ENCODE measurements at regions not wholly inside any gene's neighbourhood (a gene's known extent, or its start where the extent isn't known, plus 50 kb on each side); places are given as distances from the start of the nearest gene placed in this dataset.
A peak's percentile ranks its signal among the peaks of the same experiment; 100 is the strongest.

DNA sequence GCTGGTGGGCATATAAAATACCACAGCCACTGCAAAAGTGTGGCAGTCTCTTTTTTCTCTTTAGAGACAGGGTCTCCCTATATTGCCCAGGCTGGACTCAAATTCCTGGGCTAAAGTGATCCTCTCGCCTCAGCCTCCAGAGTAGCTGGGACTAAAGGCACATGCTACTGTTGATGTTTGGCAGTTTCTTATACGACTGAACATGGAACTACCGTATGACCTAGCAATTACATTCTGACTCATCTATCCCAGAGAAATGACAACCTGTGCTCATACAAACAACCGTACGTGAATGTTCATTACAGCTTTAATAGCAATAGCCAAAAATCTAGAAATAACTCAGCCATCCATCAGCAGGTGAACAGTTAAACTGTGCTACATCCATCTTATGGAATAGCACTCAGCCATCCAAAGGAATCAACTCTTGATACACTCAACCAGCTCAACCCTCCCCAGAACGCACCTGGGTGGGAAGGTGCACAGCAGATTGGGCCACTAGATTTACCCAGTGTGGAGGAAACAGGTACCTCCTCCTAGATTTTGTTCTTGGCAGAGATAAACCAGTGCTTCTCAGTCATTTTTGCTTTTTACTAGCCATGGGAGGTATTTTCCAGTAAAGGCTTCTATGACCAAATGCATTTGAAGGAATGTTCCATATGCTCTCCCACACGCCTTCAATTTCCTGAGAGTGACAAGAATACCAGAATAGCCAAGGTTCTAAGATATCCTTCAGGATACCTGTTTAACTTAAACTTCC lies 130.5 kb downstream of the MED15 start:
- H3K27ac Mint-ChIP-seq: no peak overlapping the region
- H3K36me3 Mint-ChIP-seq (ENCODE audit: low read depth): no peaks in the 10 kb centered on the region
- CTCF ChIA-PET: no interaction called here
- ATAC-seq (no peak), DNase-seq (no peak)
- POLR2A ChIA-PET: no interaction called here
- H3K4me3 Mint-ChIP-seq: no peak overlapping the region
- peaks cover 13% of the 10 kb centered on the region for H3K27me3 Mint-ChIP-seq (ENCODE audit: low read depth)
- no peaks in the 10 kb centered on the region for H3K9me3 Mint-ChIP-seq (ENCODE audit: insufficient read depth)
- H3K4me1 Mint-ChIP-seq (ENCODE audit: low read depth): peaks cover 4% of the 10 kb centered on the region

DNA sequence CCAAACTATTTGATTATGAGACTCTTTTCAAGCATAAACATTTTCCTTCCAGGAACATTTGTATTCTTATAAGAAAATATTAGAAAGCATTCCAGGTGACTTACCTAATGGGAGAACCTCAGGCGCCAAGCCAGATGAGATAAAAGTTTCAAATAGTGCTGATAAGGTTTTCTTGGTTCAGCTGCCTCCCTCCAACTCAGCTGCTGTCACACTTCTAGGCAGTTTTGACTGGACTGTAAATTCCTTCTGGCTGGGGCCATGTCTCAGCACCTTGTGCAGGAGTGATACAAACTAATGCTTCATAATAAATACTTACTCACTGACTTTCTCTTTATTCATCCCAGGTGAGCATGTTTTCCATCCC lies 131.1 kb downstream of the MED15 start:
- DNase-seq: no peak
- CTCF ChIA-PET: no interaction called here

DNA sequence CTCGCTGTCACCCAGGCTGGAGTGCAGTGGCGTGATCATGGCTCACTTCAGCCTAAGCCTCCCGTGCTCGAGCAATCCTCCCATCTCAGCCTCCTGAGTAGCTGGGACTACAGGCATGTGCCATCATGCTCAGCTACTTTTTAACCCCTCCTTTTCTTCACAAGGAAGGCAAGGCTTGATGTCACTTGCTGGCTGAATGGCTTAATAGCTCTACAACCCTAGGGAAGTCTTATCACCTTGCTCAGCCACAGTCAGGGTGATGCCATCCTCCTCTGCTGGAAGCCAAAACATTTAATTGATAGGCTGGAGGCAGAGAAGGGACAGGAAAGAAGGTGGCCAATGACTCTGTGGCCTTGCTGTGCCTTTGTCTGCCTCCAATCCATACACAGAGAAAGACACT lies 131.9 kb downstream of the MED15 start:
- DNase-seq (no peak), ATAC-seq (no peak)
- H3K9me3 Mint-ChIP-seq (ENCODE audit: insufficient read depth): no peaks in the 10 kb centered on the region
- peaks cover 4% of the 10 kb centered on the region for H3K4me1 Mint-ChIP-seq (ENCODE audit: low read depth)
- no peaks in the 10 kb centered on the region for H3K36me3 Mint-ChIP-seq (ENCODE audit: low read depth)
- CTCF ChIA-PET: no interaction called here
- POLR2A ChIA-PET: no interaction called here
- H3K4me3 Mint-ChIP-seq: no peak overlapping the region
- H3K27ac Mint-ChIP-seq: no peak overlapping the region
- H3K27me3 Mint-ChIP-seq (ENCODE audit: low read depth): peaks cover 15% of the 10 kb centered on the region

More for the DNA sequence above, 131.1 kb downstream of the MED15 start:
- Mint-ChIP-seq H3K4me3 (no peak overlapping the region), H3K27me3 (ENCODE audit: low read depth) (peaks cover 13% of the 10 kb centered on the region), H3K4me1 (ENCODE audit: low read depth) (peaks cover 4% of the 10 kb centered on the region), H3K36me3 (ENCODE audit: low read depth) (no peaks in the 10 kb centered on the region), H3K9me3 (ENCODE audit: insufficient read depth) (no peaks in the 10 kb centered on the region), H3K27ac (no peak overlapping the region)
- POLR2A ChIA-PET: no interaction called here
- no peak for ATAC-seq

DNA sequence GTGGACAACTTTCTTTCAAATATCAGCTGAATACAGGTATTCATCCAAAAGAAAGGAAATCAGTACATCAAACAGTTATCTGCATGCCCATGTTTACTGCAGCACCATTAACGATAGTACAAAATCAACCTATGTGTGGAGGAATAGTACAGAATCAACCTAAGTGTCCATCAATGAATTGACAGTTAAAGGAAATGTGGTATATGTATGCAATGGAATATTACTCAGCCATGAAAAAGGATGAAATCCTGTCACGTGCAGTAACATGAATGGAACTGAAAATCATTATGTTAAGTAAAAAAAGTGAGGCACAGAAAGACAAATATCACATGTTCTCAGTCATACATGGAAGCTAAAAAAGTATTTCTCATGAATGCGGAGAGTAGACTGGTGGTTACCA lies 132.3 kb downstream of the MED15 start:
- Mint-ChIP-seq H3K36me3 (ENCODE audit: low read depth) (no peaks in the 10 kb centered on the region), H3K4me1 (ENCODE audit: low read depth) (peaks cover 4% of the 10 kb centered on the region), H3K4me3 (no peak overlapping the region), H3K9me3 (ENCODE audit: insufficient read depth) (no peaks in the 10 kb centered on the region), H3K27me3 (ENCODE audit: low read depth) (peaks cover 15% of the 10 kb centered on the region), H3K27ac (no peak overlapping the region)
- ChIA-PET CTCF (interaction anchor here (0.6 kb wide), 1 partner anchor 20 kb away, joined by 3 read pairs; no protein-coding TSS in a partner anchor), POLR2A (no interaction called here)
- ATAC-seq (no peak), DNase-seq (no peak)

DNA sequence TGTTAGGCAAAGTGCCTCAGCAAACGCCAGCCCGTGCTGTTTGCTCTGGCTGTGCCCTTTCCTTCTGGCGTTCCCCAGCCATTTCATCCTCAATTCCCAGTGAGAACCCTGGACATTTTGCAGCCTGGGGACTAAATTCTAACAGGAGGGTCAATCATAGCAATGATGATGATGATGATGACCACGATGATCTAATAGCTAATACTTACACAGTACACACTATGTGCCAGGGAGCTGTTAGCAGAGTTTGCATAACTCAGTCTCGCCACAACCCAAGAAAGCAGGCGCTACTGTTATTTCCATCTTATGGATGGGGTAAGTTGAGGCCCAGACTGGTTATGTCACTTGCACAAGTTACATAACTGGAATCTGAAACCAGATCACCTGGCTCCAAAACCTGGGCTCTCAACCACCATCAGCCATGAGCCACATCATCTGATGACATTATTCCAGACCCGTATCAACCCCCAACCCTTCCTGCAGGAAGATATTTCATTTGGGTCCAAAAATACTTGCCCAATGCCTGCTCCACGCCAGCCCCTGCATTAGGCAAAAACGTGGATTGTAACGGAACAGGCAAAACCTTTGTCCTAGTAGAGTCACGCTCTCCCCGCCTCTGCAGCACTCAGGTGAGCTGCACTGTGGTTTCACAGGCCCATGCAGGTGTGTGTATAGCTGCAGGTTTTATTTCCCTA lies 132.6 kb upstream of the SERPIND1 start:
- CTCF ChIA-PET: no interaction called here
- Mint-ChIP-seq H3K9me3 (ENCODE audit: insufficient read depth) (no peaks in the 10 kb centered on the region), H3K27ac (no peak overlapping the region), H3K4me3 (no peak overlapping the region), H3K36me3 (ENCODE audit: low read depth) (no peaks in the 10 kb centered on the region), H3K27me3 (ENCODE audit: low read depth) (peaks cover 15% of the 10 kb centered on the region), H3K4me1 (ENCODE audit: low read depth) (no peaks in the 10 kb centered on the region)
- POLR2A ChIA-PET: no interaction called here
- no peak for ATAC-seq
- DNase-seq: peak; percentile 10

DNA sequence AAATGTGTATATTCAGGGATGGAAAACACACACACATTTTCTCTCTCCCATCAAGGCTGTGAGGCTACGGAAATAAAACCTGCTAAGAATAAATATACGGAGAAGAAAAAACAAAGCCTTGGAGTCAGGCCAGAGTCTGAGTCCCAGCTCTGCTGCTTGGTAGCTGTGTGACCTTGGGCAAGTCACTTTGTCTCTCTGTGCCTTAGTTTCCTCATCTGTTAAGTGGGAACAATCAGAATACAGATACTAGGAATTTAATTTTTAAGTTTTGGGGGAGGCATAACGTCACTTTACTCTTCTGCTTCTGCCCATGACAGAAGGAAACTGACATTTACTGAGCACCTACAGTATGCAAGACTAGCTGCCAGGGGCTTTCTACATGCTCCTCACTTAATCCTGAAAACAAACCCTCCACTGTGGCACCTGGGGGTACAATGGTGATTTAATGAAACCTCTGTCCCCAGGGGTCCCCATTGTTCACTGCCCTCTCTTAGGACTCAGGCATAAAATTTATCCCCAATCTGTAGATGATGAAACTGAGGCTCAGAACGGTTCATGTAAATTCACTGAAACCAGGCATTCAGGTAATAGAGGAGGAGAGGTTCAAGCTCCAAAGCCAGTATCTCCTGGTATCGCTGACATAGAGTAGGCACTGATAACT lies 131.9 kb upstream of the SERPIND1 start:
- no peak overlapping the region for H3K27ac Mint-ChIP-seq
- no peaks in the 10 kb centered on the region for H3K36me3 Mint-ChIP-seq (ENCODE audit: low read depth)
- ChIA-PET POLR2A (no interaction called here), CTCF (no interaction called here)
- no peak overlapping the region for H3K4me3 Mint-ChIP-seq
- DNase-seq (peak; percentile 1), ATAC-seq (no peak)
- peaks cover 14% of the 10 kb centered on the region for H3K27me3 Mint-ChIP-seq (ENCODE audit: low read depth)
- no peaks in the 10 kb centered on the region for H3K9me3 Mint-ChIP-seq (ENCODE audit: insufficient read depth)
- H3K4me1 Mint-ChIP-seq (ENCODE audit: low read depth): no peaks in the 10 kb centered on the region

DNA sequence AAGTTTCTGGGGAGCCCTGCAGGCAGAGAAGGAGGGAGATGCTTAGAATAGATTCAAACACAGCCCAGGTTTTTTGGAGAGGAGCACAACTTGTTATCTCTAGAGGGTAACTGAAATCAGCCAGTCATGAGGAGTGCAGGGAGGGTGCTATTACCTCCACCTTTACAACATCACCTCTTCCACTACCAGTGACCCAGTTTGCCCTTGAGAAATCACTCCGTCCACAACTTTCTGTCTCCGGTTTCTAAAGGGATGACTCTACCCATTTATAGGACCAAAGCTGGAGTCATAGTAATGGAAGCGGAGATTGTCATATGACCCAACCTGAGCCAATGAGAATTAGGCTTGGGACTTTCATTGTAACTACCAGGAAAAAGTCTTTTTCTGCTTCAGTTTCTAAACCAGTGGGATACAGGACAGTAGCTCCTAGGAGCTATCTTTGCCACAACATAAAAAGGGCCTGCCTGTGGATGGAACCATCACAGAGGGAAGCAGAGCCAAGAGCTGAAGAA lies 131.2 kb upstream of the SERPIND1 start:
- Mint-ChIP-seq H3K27ac (no peak overlapping the region), H3K27me3 (ENCODE audit: low read depth) (peaks cover 9% of the 10 kb centered on the region), H3K9me3 (ENCODE audit: insufficient read depth) (no peaks in the 10 kb centered on the region), H3K4me3 (no peak overlapping the region), H3K36me3 (ENCODE audit: low read depth) (no peaks in the 10 kb centered on the region), H3K4me1 (ENCODE audit: low read depth) (no peaks in the 10 kb centered on the region)
- DNase-seq (peak; percentile 13), ATAC-seq (no peak)
- CTCF ChIA-PET: no interaction called here
- POLR2A ChIA-PET: no interaction called here

DNA sequence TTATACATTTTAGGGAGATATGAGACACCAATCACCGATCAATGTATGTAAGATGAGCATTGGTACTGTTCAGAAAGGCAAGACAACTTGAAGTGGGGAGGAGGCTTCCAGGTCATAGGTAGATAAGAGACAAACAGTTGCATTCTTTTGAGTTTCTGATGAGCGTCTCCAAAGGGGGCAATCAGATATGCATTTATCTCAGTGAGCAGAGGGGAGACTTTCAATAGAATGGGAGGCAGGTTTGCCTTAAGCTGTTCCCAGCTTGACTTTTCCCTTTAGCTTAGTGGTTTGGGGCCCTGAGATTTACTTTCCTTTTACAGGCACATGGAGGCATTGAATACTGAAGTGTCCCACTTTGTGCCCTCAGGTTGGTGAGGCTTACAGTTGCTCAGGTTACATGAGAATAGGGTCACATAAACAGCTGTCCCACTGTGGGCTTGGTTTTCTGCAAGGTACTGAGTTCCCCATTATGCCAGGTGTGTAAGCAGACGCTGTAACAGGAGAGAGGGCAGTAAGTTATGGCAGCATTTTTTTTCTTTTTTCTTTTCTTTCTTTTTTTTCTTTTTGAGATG lies 129.8 kb upstream of the SERPIND1 start:
- ChIA-PET POLR2A (no interaction called here), CTCF (no interaction called here)
- DNase-seq (no peak), ATAC-seq (no peak)
- Mint-ChIP-seq H3K27ac (no peak overlapping the region), H3K9me3 (ENCODE audit: insufficient read depth) (no peaks in the 10 kb centered on the region), H3K36me3 (ENCODE audit: low read depth) (no peaks in the 10 kb centered on the region), H3K4me1 (ENCODE audit: low read depth) (no peaks in the 10 kb centered on the region), H3K27me3 (ENCODE audit: low read depth) (peaks cover 2% of the 10 kb centered on the region), H3K4me3 (no peak overlapping the region)

DNA sequence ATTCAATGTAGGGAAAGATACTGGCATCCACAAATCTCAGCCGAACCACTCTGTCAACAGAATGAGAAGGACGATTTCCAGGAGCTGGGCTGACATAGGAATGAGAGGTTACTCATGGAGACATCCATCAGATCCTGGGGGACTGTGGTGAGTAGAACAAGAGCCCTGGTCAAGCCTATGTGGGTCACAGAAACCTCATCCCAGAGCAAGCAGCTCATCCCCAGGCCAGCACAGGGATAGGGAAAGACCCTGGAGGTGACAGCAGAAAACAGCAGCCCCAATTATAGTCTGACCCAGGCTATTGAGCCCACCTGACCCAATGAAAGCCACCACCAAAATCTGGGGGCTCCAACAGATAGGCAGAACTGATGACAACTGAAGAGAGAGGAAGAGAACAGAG lies 128.0 kb upstream of the SERPIND1 start:
- DNase-seq (no peak), ATAC-seq (no peak)
- Mint-ChIP-seq H3K36me3 (ENCODE audit: low read depth) (no peaks in the 10 kb centered on the region), H3K4me1 (ENCODE audit: low read depth) (no peaks in the 10 kb centered on the region), H3K9me3 (ENCODE audit: insufficient read depth) (no peaks in the 10 kb centered on the region), H3K27ac (no peak overlapping the region), H3K27me3 (ENCODE audit: low read depth) (peaks cover 2% of the 10 kb centered on the region), H3K4me3 (no peak overlapping the region)
- ChIA-PET CTCF (no interaction called here), POLR2A (no interaction called here)

DNA sequence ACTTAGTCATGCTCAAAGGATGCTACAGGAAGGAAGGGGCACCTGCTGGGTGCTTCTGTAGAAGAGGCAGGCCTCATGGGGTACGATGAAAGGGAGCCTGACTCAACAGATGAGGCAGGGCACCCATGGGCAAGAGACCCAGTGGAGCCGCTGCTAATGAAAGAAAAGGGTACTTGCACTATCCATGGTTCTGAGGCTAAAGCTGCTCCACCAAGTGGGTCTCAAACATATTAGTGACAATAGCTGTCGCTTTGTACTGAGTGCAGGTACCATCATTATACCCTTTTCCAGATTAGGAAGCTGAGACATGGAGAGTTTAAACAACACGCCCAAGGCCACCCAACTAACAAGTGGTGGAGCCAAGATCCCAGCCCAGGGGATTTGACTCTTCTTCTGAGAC lies 127.5 kb upstream of the SERPIND1 start:
- no peak overlapping the region for H3K4me3 Mint-ChIP-seq
- no peaks in the 10 kb centered on the region for H3K36me3 Mint-ChIP-seq (ENCODE audit: low read depth)
- H3K27me3 Mint-ChIP-seq (ENCODE audit: low read depth): peaks cover 2% of the 10 kb centered on the region
- H3K27ac Mint-ChIP-seq: no peak overlapping the region
- no peaks in the 10 kb centered on the region for H3K4me1 Mint-ChIP-seq (ENCODE audit: low read depth)
- no peak for DNase-seq
- ChIA-PET POLR2A (interaction anchor here (0.7 kb wide), 1 partner anchor 24 kb away, joined by 3 read pairs; no protein-coding TSS in a partner anchor), CTCF (no interaction called here)
- no peak for ATAC-seq
- no peaks in the 10 kb centered on the region for H3K9me3 Mint-ChIP-seq (ENCODE audit: insufficient read depth)

DNA sequence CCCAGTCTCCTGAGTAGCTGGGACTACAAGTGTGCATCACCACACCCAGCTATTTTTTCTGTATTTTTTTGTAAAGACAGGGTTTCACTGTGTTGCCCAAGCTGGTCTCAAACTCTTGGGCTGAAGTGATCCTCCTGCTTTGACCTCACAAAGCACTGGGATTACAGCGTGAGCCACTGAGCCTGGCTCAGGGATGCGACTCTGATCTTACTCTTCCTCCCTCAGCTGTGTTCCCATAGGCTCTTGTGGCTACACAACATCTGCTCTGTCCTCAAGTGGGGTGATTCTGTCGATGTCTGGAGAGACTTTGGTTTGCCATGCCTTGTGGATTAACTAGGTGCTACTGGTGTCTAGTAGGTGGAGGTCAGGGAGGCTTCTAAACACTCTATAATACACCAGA lies 127.0 kb upstream of the SERPIND1 start:
- CTCF ChIA-PET: no interaction called here
- no peaks in the 10 kb centered on the region for H3K9me3 Mint-ChIP-seq (ENCODE audit: insufficient read depth)

More for the DNA sequence above, 127.0 kb upstream of the SERPIND1 start:
- no peaks in the 10 kb centered on the region for H3K4me1 Mint-ChIP-seq (ENCODE audit: low read depth)
- no peak overlapping the region for H3K27ac Mint-ChIP-seq
- POLR2A ChIA-PET: interaction anchor here (0.7 kb wide), 1 partner anchor 24 kb away, joined by 3 read pairs; no protein-coding TSS in a partner anchor
- H3K36me3 Mint-ChIP-seq (ENCODE audit: low read depth): no peaks in the 10 kb centered on the region
- ATAC-seq: no peak
- peaks cover 2% of the 10 kb centered on the region for H3K27me3 Mint-ChIP-seq (ENCODE audit: low read depth)
- H3K4me3 Mint-ChIP-seq: no peak overlapping the region
- DNase-seq: no peak
